ENCODE measurements at regions not wholly inside any gene's neighbourhood (a gene's known extent, or its start where the extent isn't known, plus 50 kb on each side); places are given as distances from the start of the nearest gene placed in this dataset.

- Histone ChIP-seq H3K27ac (peak overlapping the region in 2 of 11 experiments; percentile 29 to 47; a peak in 3 of 22 replicates), H3K9me3 (replicated peaks in 1 of 11) (peaks cover 18 to 42% (median 36%) of the 10 kb centered on the region in 11 experiments), H3K27me3 (peaks cover 0 to 7% (median 0%) of the 10 kb centered on the region in 11 experiments; a peak in 2 of 22 replicates), H3K4me1 (peaks cover 0 to 43% (median 21%) of the 10 kb centered on the region in 10 experiments; a peak in 18 of 20 replicates), H3K4me2 (no peak overlapping the region), H3K36me3 (peaks cover 0 to 23% (median 7%) of the 10 kb centered on the region in 11 experiments; a peak in 6 of 22 replicates), H3K4me3 (no peak overlapping the region), H4K20me1 (no peaks in the 10 kb centered on the region), H3K9ac (no peak overlapping the region)
- 0 out of 22 replicates have a peak, but pooled peaks of 1 of the 11 experiments have one; percentile 33 for TF ChIP-seq Cebpa-rat (IDR thresholded peaks at IDR 0.05)
Measured at GRCh38 chr10:28845009-28845682, 167.8 kb downstream of the BAMBI start.

DNA sequence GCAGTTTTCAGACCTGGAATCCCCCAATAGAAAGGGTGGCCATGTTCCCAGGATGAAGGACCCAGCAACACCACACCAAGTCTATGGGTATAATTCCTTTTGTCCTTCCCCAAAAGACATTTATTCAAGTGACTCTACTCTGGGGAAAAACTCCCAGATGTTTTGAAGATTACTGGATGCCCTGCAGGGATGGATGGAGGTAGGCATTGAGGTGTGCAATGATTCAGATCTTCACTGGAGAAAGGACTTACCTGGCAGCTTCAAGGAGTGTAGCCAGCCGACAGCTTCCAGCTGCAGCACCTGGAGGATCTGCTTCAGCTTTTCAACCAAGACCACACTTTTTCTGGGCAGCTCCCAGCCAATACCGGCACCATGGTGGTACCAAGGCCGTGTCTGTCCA is 172.0 kb downstream of the BAMBI start:
- H3K4me1 ChIP-seq = peaks cover 0 to 68% (median 48%) of the 10 kb centered on the region in 10 experiments; a peak in 18 of 20 replicates

GRCh38 chr10:28849821-28850220 is 172.5 kb downstream of the BAMBI start:
- Histone ChIP-seq H3K4me2 (peak overlapping the region in 10 of 11 experiments; percentile 42 to 85 (median 68); a peak in 20 of 22 replicates), H3K4me3 (peak overlapping the region in 1 of 10 experiments; percentile 36; a peak in 1 of 20 replicates), H3K9me3 (replicated peaks in 1 of 11) (peaks cover 10 to 41% (median 26%) of the 10 kb centered on the region in 11 experiments), H3K4me1 (peaks cover 0 to 68% (median 48%) of the 10 kb centered on the region in 10 experiments; a peak in 18 of 20 replicates), H3K9ac (0 out of 22 replicates have a peak overlapping the region, but pooled peaks of 1 of the 11 experiments have one; percentile 12), H3K27ac (peak overlapping the region in 2 of 11 experiments; percentile 10 to 18; a peak in 1 of 22 replicates), H3K27me3 (peaks cover 0 to 7% (median 0%) of the 10 kb centered on the region in 11 experiments; a peak in 4 of 22 replicates), H4K20me1 (no peaks in the 10 kb centered on the region), H3K36me3 (peaks cover 0 to 14% (median 6%) of the 10 kb centered on the region in 11 experiments; a peak in 6 of 22 replicates)
- no peak for TF ChIP-seq Cebpa-rat (IDR thresholded peaks at IDR 0.05)

More for the DNA sequence above, 172.0 kb downstream of the BAMBI start:
- Histone ChIP-seq H3K27me3 (peaks cover 0 to 7% (median 0%) of the 10 kb centered on the region in 11 experiments; a peak in 4 of 22 replicates), H3K36me3 (peaks cover 0 to 19% (median 7%) of the 10 kb centered on the region in 11 experiments; a peak in 6 of 22 replicates), H4K20me1 (no peaks in the 10 kb centered on the region), H3K4me2 (peak overlapping the region in 10 of 11 experiments; percentile 42 to 85 (median 68); a peak in 20 of 22 replicates), H3K27ac (peak overlapping the region in 2 of 11 experiments; percentile 10 to 18; a peak in 1 of 22 replicates), H3K9me3 (replicated peaks in 1 of 11) (peaks cover 15 to 43% (median 31%) of the 10 kb centered on the region in 11 experiments), H3K9ac (no peak overlapping the region), H3K4me3 (peak overlapping the region in 1 of 10 experiments; percentile 36; a peak in 1 of 20 replicates)
- no peak for TF ChIP-seq Cebpa-rat (IDR thresholded peaks at IDR 0.05)

DNA sequence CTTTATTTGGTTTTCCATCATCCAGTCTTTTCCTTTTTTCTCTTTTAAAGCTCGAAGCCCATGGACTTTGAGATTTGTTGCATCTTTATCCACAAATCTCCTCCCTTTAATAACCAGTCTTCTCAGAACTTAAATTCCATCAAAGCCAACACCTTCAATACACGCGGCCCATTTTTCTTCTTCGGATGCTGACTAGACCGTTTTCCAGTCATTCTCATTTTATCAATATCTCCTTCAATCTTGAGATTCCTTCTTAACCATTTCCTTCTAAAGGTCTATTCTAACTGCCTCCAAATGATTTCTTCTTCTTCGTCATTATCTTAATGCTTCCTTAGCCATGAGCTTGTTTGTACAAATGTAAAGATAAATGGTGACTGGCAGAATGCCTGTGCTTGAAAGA is 173.5 kb downstream of the BAMBI start:
- no peak overlapping the region for H3K9ac ChIP-seq
- peaks cover 0 to 5% (median 0%) of the 10 kb centered on the region in 11 experiments; a peak in 3 of 22 replicates for H3K36me3 ChIP-seq
- H3K4me3 ChIP-seq = no peak overlapping the region
- peaks cover 0 to 7% (median 0%) of the 10 kb centered on the region in 11 experiments; a peak in 4 of 22 replicates for H3K27me3 ChIP-seq
- H3K27ac ChIP-seq = 0 out of 22 replicates have a peak overlapping the region, but pooled peaks of 1 of the 11 experiments have one; percentile 5
- peaks cover 2 to 39% (median 24%) of the 10 kb centered on the region in 11 experiments; a peak in 20 of 22 replicates for H3K9me3 ChIP-seq (replicated peaks in 1 of 11)
- H4K20me1 ChIP-seq = no peaks in the 10 kb centered on the region
- no peak for TF ChIP-seq Cebpa-rat (IDR thresholded peaks at IDR 0.05)
- peak overlapping the region in 9 of 11 experiments; percentile 49 to 85 (median 71); a peak in 16 of 22 replicates for H3K4me2 ChIP-seq
- peaks cover 0 to 68% (median 48%) of the 10 kb centered on the region in 10 experiments; a peak in 18 of 20 replicates for H3K4me1 ChIP-seq

DNA sequence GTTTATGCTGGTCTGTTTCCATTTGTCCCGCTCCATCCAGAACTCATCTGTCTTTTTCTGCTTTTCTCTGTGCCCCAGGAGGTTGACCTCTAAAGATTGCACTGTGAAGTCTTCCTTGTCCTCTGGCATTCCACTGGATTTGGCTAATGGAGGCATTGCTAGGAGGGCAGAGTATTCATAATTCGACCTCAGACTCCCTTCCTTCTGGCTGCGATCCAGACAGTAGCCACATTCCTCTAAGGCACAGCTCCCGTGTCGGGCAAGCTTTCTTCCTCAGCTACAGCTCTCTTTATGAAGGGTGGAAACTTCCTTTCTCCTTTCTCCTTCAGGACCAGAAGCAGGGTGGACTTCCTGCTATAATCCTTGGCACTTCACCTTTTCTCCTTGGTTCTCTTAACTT is 175.9 kb downstream of the BAMBI start:
- H3K27ac ChIP-seq = no peak overlapping the region
- H3K36me3 ChIP-seq = peaks cover 0 to 4% (median 0%) of the 10 kb centered on the region in 11 experiments; a peak in 2 of 22 replicates
- no peak overlapping the region for H3K4me3 ChIP-seq
- no peak overlapping the region for H3K9ac ChIP-seq
- peak overlapping the region in 5 of 11 experiments; percentile 12 to 85 (median 57); a peak in 7 of 22 replicates for H3K4me2 ChIP-seq
- H3K4me1 ChIP-seq = peaks cover 0 to 57% (median 48%) of the 10 kb centered on the region in 10 experiments; a peak in 18 of 20 replicates
- H3K9me3 ChIP-seq (replicated peaks in 1 of 11) = peaks cover 25 to 48% (median 37%) of the 10 kb centered on the region in 11 experiments
- H3K27me3 ChIP-seq = peaks cover 0 to 7% (median 0%) of the 10 kb centered on the region in 11 experiments; a peak in 4 of 22 replicates
- no peaks in the 10 kb centered on the region for H4K20me1 ChIP-seq
- TF ChIP-seq Cebpa-rat (IDR thresholded peaks at IDR 0.05) = no peak

GRCh38 chr10:28857164-28857563 is 179.8 kb downstream of the BAMBI start:
- Histone ChIP-seq H3K9me3 (replicated peaks in 1 of 11) (peaks cover 31 to 62% (median 38%) of the 10 kb centered on the region in 11 experiments), H3K4me2 (no peak overlapping the region)
- no peak for TF ChIP-seq Cebpa-rat (IDR thresholded peaks at IDR 0.05)

DNA sequence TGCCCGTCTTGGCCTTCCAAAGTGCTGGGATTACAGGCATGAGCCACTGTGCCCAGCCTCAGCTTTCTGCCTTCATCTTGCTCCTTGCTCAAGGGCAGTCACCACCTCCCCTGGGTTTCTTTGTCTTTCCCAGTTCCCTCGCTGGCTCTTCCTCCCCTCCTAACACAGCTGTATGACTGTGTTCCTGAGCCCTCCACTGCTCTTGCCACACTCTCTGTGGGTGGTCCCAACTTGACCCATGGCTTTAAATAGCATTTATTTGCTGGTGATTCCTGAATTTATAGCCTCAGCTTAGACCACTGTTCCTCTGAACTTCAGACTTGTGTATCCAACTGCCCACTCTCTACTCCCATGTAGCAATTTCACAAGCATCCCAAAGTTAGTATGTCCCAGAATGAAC is 181.3 kb downstream of the BAMBI start:
- H3K4me1 ChIP-seq = peaks cover 0 to 10% (median 0%) of the 10 kb centered on the region in 10 experiments; a peak in 2 of 20 replicates
- no peak overlapping the region for H3K27ac ChIP-seq
- H3K4me2 ChIP-seq = no peak overlapping the region
- no peak overlapping the region for H3K4me3 ChIP-seq
- H4K20me1 ChIP-seq = no peaks in the 10 kb centered on the region
- H3K36me3 ChIP-seq = peaks cover 0 to 4% (median 0%) of the 10 kb centered on the region in 11 experiments; a peak in 2 of 22 replicates
- TF ChIP-seq Cebpa-rat (IDR thresholded peaks at IDR 0.05) = no peak
- peaks cover 31 to 71% (median 38%) of the 10 kb centered on the region in 11 experiments for H3K9me3 ChIP-seq (replicated peaks in 1 of 11)
- H3K9ac ChIP-seq = no peak overlapping the region
- H3K27me3 ChIP-seq = no peaks in the 10 kb centered on the region; a peak in 1 of 22 replicates

More at GRCh38 chr10:28857164-28857563, 179.8 kb downstream of the BAMBI start:
- peaks cover 0 to 4% (median 0%) of the 10 kb centered on the region in 11 experiments; a peak in 2 of 22 replicates for H3K36me3 ChIP-seq
- no peak overlapping the region for H3K4me3 ChIP-seq
- no peak overlapping the region for H3K9ac ChIP-seq
- peaks cover 0 to 23% (median 10%) of the 10 kb centered on the region in 10 experiments; a peak in 10 of 20 replicates for H3K4me1 ChIP-seq
- H3K27me3 ChIP-seq = peaks cover 0 to 3% (median 0%) of the 10 kb centered on the region in 11 experiments; a peak in 3 of 22 replicates
- no peaks in the 10 kb centered on the region for H4K20me1 ChIP-seq
- H3K27ac ChIP-seq = no peak overlapping the region

DNA sequence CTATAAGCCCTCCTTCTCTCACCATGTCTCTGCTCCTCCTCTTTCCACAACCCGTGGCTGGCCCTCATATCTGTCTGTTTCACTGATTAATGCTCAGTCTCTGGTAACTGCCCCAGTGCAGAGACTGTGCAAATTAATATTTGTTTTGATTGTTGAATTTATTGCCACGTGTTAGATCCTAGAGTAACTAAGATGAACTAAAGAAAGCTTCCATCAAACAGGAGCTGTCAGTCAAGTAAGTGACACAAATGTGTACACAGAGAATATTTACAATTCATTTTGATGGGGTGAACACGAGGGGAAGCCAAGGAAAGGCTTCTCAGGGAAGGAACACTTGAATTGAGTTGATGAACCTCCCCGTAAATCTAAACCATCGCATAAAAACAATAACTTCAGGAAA is 182.5 kb downstream of the BAMBI start:
- Histone ChIP-seq H3K4me2 (no peak overlapping the region), H3K4me1 (0 out of 20 replicates have a peak, but pooled peaks cover 0 to 10% (median 0%) of the 10 kb centered on the region in 10 experiments), H3K27ac (no peak overlapping the region), H3K27me3 (no peaks in the 10 kb centered on the region), H4K20me1 (no peaks in the 10 kb centered on the region), H3K9me3 (replicated peaks in 1 of 11) (peaks cover 31 to 61% (median 38%) of the 10 kb centered on the region in 11 experiments), H3K4me3 (no peak overlapping the region), H3K9ac (no peak overlapping the region), H3K36me3 (peaks cover 0 to 4% (median 0%) of the 10 kb centered on the region in 11 experiments; a peak in 2 of 22 replicates)
- no peak for TF ChIP-seq Cebpa-rat (IDR thresholded peaks at IDR 0.05)
